ENCODE measurements at regions not wholly inside any gene's neighbourhood (a gene's known extent, or its start where the extent isn't known, plus 50 kb on each side); places are given as distances from the start of the nearest gene placed in this dataset.

- TF ChIP-seq CTCF (IDR thresholded peaks at IDR 0.05): no peak
Observed at GRCh38 chr4:16450724-16451123, 224.5 kb upstream of the TAPT1 start.

GRCh38 chr4:16450031-16450430, 223.8 kb upstream of the TAPT1 start:
- no peak overlapping the region for H3K4me3 ChIP-seq
- no peak for TF ChIP-seq CTCF (IDR thresholded peaks at IDR 0.05)
- no peak for DNase-seq (ENCODE audit: low spot score)
- H3K27ac ChIP-seq: no peak overlapping the region

More at GRCh38 chr4:16450724-16451123, 224.5 kb upstream of the TAPT1 start:
- no peak for DNase-seq (ENCODE audit: low spot score)
- H3K27ac ChIP-seq: no peak overlapping the region
- H3K4me3 ChIP-seq: no peak overlapping the region

DNA sequence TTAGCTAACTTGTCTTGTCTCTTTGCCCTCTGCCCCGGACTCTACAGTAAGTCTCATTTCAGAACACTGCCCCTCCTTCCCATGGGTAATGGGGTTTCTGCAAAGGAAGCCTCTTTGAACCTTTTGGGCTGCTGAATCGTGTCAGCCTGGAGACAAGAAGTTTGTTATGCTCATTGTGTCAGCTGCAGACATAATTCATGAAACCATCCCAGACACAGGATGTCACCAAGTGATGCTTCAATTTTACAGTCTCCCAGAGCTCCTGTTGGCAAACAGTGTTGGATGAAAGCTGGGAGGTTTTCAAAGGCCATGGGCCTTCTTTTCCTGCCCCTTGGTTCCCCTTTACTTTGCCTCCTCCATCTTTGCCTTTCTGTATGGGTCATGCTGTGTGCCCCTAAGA, 223.1 kb upstream of the TAPT1 start:
- no peak overlapping the region for H3K27ac ChIP-seq
- no peak for DNase-seq (ENCODE audit: low spot score)
- no peak for TF ChIP-seq CTCF (IDR thresholded peaks at IDR 0.05)
- no peak overlapping the region for H3K4me3 ChIP-seq

DNA sequence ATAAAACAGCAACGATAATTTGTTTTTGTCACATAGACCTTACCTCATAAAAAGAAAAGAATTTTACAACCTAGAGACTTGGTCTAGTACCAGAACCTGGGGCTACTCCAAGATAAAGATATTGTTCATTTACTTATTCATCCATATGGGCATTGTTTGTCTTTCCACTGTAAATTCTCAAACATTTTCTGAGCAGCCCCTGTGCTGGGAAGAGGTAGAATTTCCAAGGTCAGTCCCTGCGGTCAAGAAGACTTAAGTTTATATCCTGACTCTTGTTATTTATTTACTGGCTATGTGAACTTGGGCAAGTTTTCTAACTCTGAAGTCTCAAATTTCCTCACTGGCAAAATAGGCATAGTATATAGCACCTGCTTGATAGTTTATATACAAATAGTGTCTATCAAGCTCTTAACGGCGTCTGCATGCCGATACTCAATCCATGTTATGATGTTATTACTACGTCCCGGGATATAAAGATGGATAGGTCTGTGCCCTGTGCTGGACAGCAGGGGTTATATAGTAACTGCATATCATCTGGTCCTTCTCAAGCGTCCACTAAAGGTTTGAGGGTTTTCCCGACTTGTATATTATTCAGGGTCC, 222.1 kb upstream of the TAPT1 start:
- no peak for DNase-seq (ENCODE audit: low spot score)
- no peak for TF ChIP-seq CTCF (IDR thresholded peaks at IDR 0.05)
- Histone ChIP-seq H3K27ac (no peak overlapping the region), H3K4me3 (no peak overlapping the region)

DNA sequence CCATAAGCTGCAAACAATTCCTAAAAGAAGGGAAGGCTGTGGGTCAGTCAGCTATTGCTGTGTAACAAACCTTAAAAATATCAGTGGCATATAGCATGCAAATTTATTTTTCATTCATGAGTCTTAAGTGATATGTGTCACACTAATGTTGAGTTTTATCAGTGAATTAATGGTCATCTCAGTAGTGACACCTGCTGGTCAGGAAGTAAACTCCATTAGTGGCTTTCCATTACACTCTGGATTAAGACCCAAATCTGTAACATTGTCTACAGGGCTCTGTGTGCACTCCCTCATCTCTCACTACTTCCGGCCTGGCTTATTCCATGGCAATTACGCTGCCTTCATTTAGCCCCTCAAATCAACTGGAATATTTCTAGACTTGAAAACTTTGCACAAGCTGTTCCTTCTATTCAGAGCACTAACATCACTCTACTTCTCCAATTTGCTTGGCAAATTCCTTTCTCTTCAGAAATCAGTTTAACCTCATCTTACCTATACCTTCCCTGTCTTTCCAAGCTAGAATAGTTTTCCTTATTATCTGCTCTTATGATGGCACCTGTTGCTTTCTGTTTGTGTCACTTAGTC, 217.3 kb upstream of the TAPT1 start:
- no peak overlapping the region for H3K4me3 ChIP-seq
- peak; percentile 21 for TF ChIP-seq CTCF (IDR thresholded peaks at IDR 0.05)
- no peak for DNase-seq (ENCODE audit: low spot score)

GRCh38 chr4:16442296-16442695, 216.0 kb upstream of the TAPT1 start:
- TF ChIP-seq CTCF (IDR thresholded peaks at IDR 0.05): no peak
- Histone ChIP-seq H3K27ac (no peak overlapping the region), H3K4me3 (no peak overlapping the region)
- no peak for DNase-seq (ENCODE audit: low spot score)

More for the DNA sequence above, 217.3 kb upstream of the TAPT1 start:
- no peak overlapping the region for H3K27ac ChIP-seq

DNA sequence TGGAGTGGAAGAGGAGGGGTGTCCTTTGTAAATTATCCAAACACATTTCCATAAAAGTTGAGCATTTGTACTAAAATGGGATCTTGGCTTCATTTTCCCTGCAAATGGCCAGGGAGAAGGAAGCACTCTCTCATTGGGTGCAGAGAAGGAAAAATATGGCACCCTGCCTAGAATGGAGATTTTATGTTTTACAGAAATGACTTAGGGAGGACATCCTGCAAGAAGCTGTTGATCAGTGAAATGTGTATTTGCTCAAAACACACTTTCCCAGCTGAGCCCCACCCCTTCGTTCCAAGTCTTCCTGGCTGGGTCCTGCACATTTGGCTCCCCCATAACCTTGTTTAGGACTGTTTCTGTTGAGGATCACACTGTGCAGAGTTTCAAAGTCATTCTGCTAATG, 213.5 kb upstream of the TAPT1 start:
- DNase-seq (ENCODE audit: low spot score): no peak
- no peak for TF ChIP-seq CTCF (IDR thresholded peaks at IDR 0.05)
- H3K27ac ChIP-seq: no peak overlapping the region
- no peak overlapping the region for H3K4me3 ChIP-seq
